WERI-Rb-1 (cell line): ENCODE measurements at regions not wholly inside any gene's neighbourhood (a gene's known extent, or its start where the extent isn't known, plus 50 kb on each side); places are given as distances from the start of the nearest gene placed in this dataset.

Experiments used
- DNase-seq: peaks from one replicate; pipeline ENCODE4 v3.0.0-alpha.2; 2020
- H3K27ac ChIP-seq: fragments of 250-450 bp; sonication (Bioruptor Pico); 2 replicates; pipeline ENCODE4 v1.5.1; 2020; ENCODE audit warnings: mild to moderate bottlenecking, moderate library complexity
- H3K27me3 ChIP-seq: fragments of 250-450 bp; sonication (Bioruptor Pico); 2 replicates; pipeline ENCODE4 v1.5.1; 2021; ENCODE audit warnings: mild to moderate bottlenecking, low read depth, moderate library complexity; ENCODE audit not compliant: insufficient read depth, severe bottlenecking
- H3K36me3 ChIP-seq: fragments of 250-450 bp; sonication (Bioruptor Pico); 2 replicates; pipeline ENCODE4 v1.5.1; 2020; ENCODE audit warnings: mild to moderate bottlenecking, moderate library complexity
- H3K4me3 ChIP-seq: 2 replicates; pipeline ENCODE4 v1.5.1; 2011; ENCODE audit warnings: low read depth, mild to moderate bottlenecking, control low read depth, low read length
- H3K9me3 ChIP-seq: fragments of 250-450 bp; sonication (Bioruptor Pico); 2 replicates; pipeline ENCODE4 v1.5.1; 2021; ENCODE audit warnings: mild to moderate bottlenecking, moderate library complexity; ENCODE audit not compliant: severe bottlenecking
- TF ChIP-seq, protein P1 (sequence below): IDR thresholded peaks from 2 replicates; pipeline ENCODE4 v1.5.1; 2011; ENCODE audit warnings: low read depth, mild to moderate bottlenecking, control low read depth, inconsistent platforms, low read length

DNA sequence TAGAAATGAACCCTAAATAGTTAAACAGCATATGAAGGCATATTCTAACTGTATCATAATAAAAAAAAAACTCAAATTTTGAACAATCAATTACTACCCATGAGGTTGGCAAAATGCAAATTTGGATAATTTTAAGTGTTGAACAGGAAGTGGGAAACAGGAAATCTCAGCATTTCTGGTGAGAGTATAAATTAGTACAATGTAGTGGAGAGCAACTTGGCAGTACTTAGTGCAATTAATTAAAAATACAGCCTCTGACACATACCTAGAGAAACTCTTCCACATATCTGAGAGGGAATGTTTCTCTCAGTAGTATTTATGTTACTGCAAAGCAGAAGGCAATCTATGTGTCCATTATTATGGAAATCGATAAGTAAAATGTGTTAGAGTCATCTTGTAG is 96.8 kb downstream of the TUSC7 start:
- no peak for DNase-seq
- TF ChIP-seq, protein P1, sequence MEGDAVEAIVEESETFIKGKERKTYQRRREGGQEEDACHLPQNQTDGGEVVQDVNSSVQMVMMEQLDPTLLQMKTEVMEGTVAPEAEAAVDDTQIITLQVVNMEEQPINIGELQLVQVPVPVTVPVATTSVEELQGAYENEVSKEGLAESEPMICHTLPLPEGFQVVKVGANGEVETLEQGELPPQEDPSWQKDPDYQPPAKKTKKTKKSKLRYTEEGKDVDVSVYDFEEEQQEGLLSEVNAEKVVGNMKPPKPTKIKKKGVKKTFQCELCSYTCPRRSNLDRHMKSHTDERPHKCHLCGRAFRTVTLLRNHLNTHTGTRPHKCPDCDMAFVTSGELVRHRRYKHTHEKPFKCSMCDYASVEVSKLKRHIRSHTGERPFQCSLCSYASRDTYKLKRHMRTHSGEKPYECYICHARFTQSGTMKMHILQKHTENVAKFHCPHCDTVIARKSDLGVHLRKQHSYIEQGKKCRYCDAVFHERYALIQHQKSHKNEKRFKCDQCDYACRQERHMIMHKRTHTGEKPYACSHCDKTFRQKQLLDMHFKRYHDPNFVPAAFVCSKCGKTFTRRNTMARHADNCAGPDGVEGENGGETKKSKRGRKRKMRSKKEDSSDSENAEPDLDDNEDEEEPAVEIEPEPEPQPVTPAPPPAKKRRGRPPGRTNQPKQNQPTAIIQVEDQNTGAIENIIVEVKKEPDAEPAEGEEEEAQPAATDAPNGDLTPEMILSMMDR = no peak
- no peaks in the 10 kb centered on the region for H3K36me3 ChIP-seq
- no peak overlapping the region for H3K4me3 ChIP-seq
- peaks cover 6% of the 10 kb centered on the region for H3K27me3 ChIP-seq
- no peak overlapping the region for H3K27ac ChIP-seq
- H3K9me3 ChIP-seq = no peaks in the 10 kb centered on the region

DNA sequence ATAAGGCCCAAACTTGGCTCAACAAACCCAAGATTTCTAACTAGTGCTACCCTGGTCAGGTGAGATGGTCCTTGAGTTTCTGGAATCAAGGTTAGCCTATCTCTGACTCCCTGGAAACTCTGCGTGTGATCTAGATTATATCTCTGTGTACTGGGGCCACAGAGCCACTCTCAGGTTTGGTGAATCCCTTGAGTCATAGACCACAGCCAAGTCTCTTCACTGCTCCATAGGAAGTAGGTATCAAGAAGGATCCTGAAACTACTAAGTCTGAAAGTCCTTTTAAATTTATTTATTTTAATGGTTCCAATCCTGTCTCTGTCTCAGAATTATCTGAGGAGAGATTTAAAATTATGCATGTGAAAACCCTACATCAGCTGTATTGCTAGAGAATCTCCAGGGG is 99.1 kb downstream of the TUSC7 start:
- Histone ChIP-seq H3K27me3 (no peaks in the 10 kb centered on the region), H3K9me3 (no peaks in the 10 kb centered on the region), H3K36me3 (no peaks in the 10 kb centered on the region), H3K4me3 (no peak overlapping the region), H3K27ac (no peak overlapping the region)
- no peak for DNase-seq
- TF ChIP-seq, protein P1 = no peak

DNA sequence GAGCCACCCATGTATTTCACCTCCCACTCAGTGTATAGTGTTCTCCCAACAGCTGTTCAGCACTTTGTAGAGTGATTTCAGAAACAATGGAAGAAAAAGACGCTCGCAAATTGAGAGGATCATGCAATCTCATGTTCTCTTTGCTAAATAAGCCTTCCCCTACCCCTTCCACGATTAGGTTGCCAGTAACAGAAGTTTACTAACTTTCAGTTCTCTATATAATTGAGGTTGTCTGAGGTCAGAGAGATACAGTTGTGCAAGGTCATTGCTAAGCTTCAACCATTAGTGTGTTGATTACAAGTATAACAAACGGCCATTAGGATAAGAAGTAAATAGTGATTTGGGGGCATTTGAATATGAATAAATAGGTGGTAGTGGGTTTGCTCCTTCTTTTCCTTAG is 99.6 kb downstream of the TUSC7 start:
- H3K9me3 ChIP-seq = no peaks in the 10 kb centered on the region
- no peaks in the 10 kb centered on the region for H3K36me3 ChIP-seq
- TF ChIP-seq, protein P1 = no peak
- DNase-seq = no peak
- H3K27me3 ChIP-seq = no peaks in the 10 kb centered on the region
- H3K4me3 ChIP-seq = no peak overlapping the region
- no peak overlapping the region for H3K27ac ChIP-seq

DNA sequence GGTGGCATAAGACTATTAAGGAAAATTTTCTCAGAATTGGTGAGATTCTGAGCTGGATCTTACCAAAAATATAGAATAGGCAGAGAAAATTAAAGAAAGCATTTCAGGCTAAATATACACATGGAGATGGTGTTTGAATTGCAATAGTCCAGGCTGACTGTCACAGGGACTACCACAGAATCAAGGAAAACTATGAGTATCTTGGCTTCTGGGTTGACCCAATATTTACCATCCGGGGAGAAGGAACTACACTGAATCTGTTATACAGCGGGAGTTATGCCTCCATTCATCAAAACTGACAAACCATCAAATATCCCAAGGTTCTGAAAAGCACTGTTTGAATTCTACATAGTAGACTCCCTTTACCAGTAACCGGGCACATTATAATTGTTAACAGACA is 102.2 kb downstream of the TUSC7 start:
- Histone ChIP-seq H3K4me3 (no peak overlapping the region), H3K27ac (no peak overlapping the region), H3K9me3 (no peaks in the 10 kb centered on the region), H3K27me3 (no peaks in the 10 kb centered on the region), H3K36me3 (no peaks in the 10 kb centered on the region)
- TF ChIP-seq, protein P1 = no peak
- DNase-seq = no peak

DNA sequence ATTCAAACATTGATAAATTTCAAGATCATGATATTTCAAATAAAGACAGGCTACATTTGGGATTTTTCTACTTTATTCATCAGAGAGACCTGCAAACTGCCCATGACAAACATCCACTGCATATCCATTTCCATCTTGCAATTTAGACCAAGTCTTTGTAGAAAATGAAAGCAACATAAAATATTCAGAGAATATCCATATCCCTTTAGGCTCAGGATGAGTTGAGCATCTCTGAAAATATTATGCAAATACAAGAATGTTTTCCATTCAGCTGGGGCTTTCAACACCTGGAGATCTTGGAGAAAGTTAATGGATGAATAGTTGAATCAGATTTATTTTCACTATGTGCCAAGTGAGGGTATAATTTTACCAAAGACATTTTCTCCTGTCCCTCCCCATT is 103.4 kb downstream of the TUSC7 start:
- Histone ChIP-seq H3K36me3 (no peaks in the 10 kb centered on the region), H3K27me3 (peaks cover 3% of the 10 kb centered on the region), H3K4me3 (no peak overlapping the region), H3K9me3 (no peaks in the 10 kb centered on the region), H3K27ac (no peak overlapping the region)
- DNase-seq = no peak
- TF ChIP-seq, protein P1 = no peak

DNA sequence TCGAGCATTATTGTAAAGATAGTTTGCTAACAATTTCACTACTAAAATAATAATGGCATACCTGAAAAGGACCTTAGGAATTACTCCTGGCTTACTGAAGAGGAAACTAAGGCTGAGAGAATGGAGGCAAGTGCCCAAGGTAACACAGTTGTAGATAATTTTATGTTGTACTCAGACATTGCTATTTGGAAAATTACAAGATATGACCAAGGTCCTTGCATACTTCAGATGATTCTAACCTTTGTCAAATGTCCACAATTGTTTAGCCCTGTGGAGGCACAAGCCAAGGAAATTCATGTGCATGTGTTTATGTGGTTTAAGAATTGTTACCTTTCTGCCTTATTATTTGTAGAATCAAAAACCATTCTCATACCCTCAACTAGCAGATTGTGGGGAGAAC is 105.7 kb downstream of the TUSC7 start:
- no peaks in the 10 kb centered on the region for H3K36me3 ChIP-seq
- H3K4me3 ChIP-seq = no peak overlapping the region
- H3K27ac ChIP-seq = no peak overlapping the region
- TF ChIP-seq, protein P1 = no peak
- DNase-seq = no peak
- peaks cover 3% of the 10 kb centered on the region for H3K27me3 ChIP-seq
- H3K9me3 ChIP-seq = no peaks in the 10 kb centered on the region
